ENCODE measurements at regions not wholly inside any gene's neighbourhood (a gene's known extent, or its start where the extent isn't known, plus 50 kb on each side); places are given as distances from the start of the nearest gene placed in this dataset.

DNA sequence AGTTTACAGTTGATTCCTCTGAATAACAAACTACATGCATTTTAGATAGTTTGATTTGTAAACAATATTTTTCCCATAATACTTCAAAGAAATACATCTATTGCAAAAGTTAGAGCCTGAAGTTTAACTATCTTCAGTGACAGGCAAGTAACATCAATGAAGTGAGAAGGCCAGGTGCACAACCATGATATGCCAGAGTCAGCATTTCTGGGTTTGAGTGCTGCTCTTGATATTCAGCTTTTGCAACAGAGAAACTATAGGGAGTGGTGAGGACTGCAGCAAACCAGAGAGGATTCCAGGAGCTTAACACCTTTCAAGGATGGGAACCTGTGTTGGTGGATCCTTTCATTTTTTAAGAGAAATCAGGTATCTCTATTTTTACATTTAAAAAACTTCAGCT is 79.4 kb upstream of the RASEF start:
- TF ChIP-seq POLR2A (IDR thresholded peaks at IDR 0.05) (no peak), POLR2AphosphoS5 (IDR thresholded peaks at IDR 0.05) (no peak), EP300 (IDR thresholded peaks at IDR 0.05) (no peak)
- TF ChIP-seq, protein P1, sequence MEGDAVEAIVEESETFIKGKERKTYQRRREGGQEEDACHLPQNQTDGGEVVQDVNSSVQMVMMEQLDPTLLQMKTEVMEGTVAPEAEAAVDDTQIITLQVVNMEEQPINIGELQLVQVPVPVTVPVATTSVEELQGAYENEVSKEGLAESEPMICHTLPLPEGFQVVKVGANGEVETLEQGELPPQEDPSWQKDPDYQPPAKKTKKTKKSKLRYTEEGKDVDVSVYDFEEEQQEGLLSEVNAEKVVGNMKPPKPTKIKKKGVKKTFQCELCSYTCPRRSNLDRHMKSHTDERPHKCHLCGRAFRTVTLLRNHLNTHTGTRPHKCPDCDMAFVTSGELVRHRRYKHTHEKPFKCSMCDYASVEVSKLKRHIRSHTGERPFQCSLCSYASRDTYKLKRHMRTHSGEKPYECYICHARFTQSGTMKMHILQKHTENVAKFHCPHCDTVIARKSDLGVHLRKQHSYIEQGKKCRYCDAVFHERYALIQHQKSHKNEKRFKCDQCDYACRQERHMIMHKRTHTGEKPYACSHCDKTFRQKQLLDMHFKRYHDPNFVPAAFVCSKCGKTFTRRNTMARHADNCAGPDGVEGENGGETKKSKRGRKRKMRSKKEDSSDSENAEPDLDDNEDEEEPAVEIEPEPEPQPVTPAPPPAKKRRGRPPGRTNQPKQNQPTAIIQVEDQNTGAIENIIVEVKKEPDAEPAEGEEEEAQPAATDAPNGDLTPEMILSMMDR (IDR thresholded peaks at IDR 0.05), result no peak
